H9 (cell line): ENCODE measurements at regions not wholly inside any gene's neighbourhood (a gene's known extent, or its start where the extent isn't known, plus 50 kb on each side); places are given as distances from the start of the nearest gene placed in this dataset.

Experiments used
- DNase-seq: peaks from one replicate; pipeline ENCODE4 v3.0.0-alpha.2; 2017
- H2AFZ ChIP-seq: one replicate; pipeline ENCODE4 v1.6.1; 2013; ENCODE audit warnings: mild to moderate bottlenecking, low read length, control low read depth, moderate library complexity
- H2AK5ac ChIP-seq: 2 replicates; pipeline ENCODE4 v1.6.1; 2013; ENCODE audit warnings: low read length, control low read depth, mixed read lengths; ENCODE audit not compliant: insufficient read length
- H2BK120ac ChIP-seq: one replicate; pipeline ENCODE4 v1.6.1; 2013; ENCODE audit warnings: low read depth, mild to moderate bottlenecking, low read length, control low read depth, inconsistent platforms; ENCODE audit not compliant: poor library complexity, severe bottlenecking
- H2BK12ac ChIP-seq: 2 replicates; pipeline ENCODE4 v1.6.1; 2013; ENCODE audit warnings: low read length, control low read depth, mixed read lengths, low read depth; ENCODE audit not compliant: insufficient read length
- H2BK15ac ChIP-seq: 2 replicates; pipeline ENCODE4 v1.6.1; 2013; ENCODE audit warnings: low read depth, low read length, control low read depth
- H2BK20ac ChIP-seq: one replicate; pipeline ENCODE4 v1.6.1; 2013; ENCODE audit warnings: low read depth, mild to moderate bottlenecking, low read length, control low read depth, inconsistent platforms; ENCODE audit not compliant: poor library complexity, severe bottlenecking
- H2BK5ac ChIP-seq: 2 replicates; pipeline ENCODE4 v1.6.1; 2013; ENCODE audit warnings: low read length, control low read depth, mixed read lengths; ENCODE audit not compliant: insufficient read length
- H3K14ac ChIP-seq: 2 replicates; pipeline ENCODE4 v1.6.1; 2013; ENCODE audit warnings: low read length, control low read depth; ENCODE audit not compliant: insufficient read depth
- H3K18ac ChIP-seq: 2 replicates; pipeline ENCODE4 v1.6.1; 2013; ENCODE audit warnings: low read depth, mild to moderate bottlenecking, mixed read lengths, low read length, control low read depth; ENCODE audit not compliant: insufficient read length
- H3K23ac ChIP-seq: 2 replicates; pipeline ENCODE4 v1.6.1; 2013; ENCODE audit warnings: low read length, control low read depth, mixed read lengths, low read depth; ENCODE audit not compliant: insufficient read length
- H3K23me2 ChIP-seq: 2 replicates; pipeline ENCODE4 v1.6.1; 2013; ENCODE audit warnings: low read depth, mild to moderate bottlenecking, mixed read lengths, low read length, control low read depth; ENCODE audit not compliant: insufficient read length, poor library complexity, severe bottlenecking
- H3K27ac ChIP-seq: 2 replicates; pipeline ENCODE4 v1.5.1; 2013; ENCODE audit warnings: low read length, control low read depth, mixed read lengths, low read depth; ENCODE audit not compliant: insufficient read length
- H3K27me3 ChIP-seq: 2 replicates; pipeline ENCODE4 v1.6.1; 2013; ENCODE audit warnings: low read length, control low read depth, inconsistent platforms; ENCODE audit not compliant: insufficient read depth
- H3K4ac ChIP-seq: 2 replicates; pipeline ENCODE4 v1.6.1; 2013; ENCODE audit warnings: low read depth, mild to moderate bottlenecking, control low read depth, inconsistent platforms, low read length, moderate library complexity
- H3K4me1 ChIP-seq: 2 replicates; pipeline ENCODE4 v1.6.1; 2013; ENCODE audit warnings: low read length, control low read depth, inconsistent platforms; ENCODE audit not compliant: insufficient read depth
- H3K4me2 ChIP-seq: 2 replicates; pipeline ENCODE4 v1.6.1; 2013; ENCODE audit warnings: low read length, control low read depth, mixed read lengths; ENCODE audit not compliant: insufficient read length, insufficient read depth
- H3K56ac ChIP-seq: 2 replicates; pipeline ENCODE4 v1.6.1; 2013; ENCODE audit warnings: low read depth, mild to moderate bottlenecking, mixed read lengths, low read length, control low read depth; ENCODE audit not compliant: insufficient read length
- H3K79me1 ChIP-seq: 2 replicates; pipeline ENCODE4 v1.6.1; 2013; ENCODE audit warnings: low read depth, mild to moderate bottlenecking, moderate library complexity, low read length, control low read depth, inconsistent platforms; ENCODE audit not compliant: insufficient read depth, poor library complexity, severe bottlenecking
- H3K79me2 ChIP-seq: 2 replicates; pipeline ENCODE4 v1.6.1; 2013; ENCODE audit warnings: low read length, control low read depth, inconsistent platforms; ENCODE audit not compliant: insufficient read depth
- H3K9ac ChIP-seq: 2 replicates; pipeline ENCODE4 v1.6.1; 2013; ENCODE audit warnings: low read length, control low read depth, mixed read lengths; ENCODE audit not compliant: insufficient read length; ENCODE audit errors: extremely low read depth
- H3K9me3 ChIP-seq: one replicate; pipeline ENCODE4 v1.6.1; 2013; ENCODE audit warnings: low read depth, low read length, inconsistent platforms; ENCODE audit not compliant: control insufficient read depth
- H3T11ph ChIP-seq: one replicate; pipeline ENCODE4 v1.6.1; 2013; ENCODE audit warnings: mild to moderate bottlenecking, low read length, control low read depth, inconsistent platforms
- H4K20me1 ChIP-seq: one replicate; pipeline ENCODE4 v1.6.1; 2013; ENCODE audit not compliant: control insufficient read depth, insufficient read length, insufficient read depth
- H4K5ac ChIP-seq: 2 replicates; pipeline ENCODE4 v1.6.1; 2013; ENCODE audit warnings: low read depth, mild to moderate bottlenecking, mixed read lengths, low read length, control low read depth; ENCODE audit not compliant: insufficient read length
- H4K8ac ChIP-seq: replicated peaks from 2 replicates; pipeline ENCODE4 v1.6.1; 2013; ENCODE audit warnings: low read length, control low read depth, mixed read lengths, low read depth; ENCODE audit not compliant: insufficient read length
- H4K91ac ChIP-seq: 2 replicates; pipeline ENCODE4 v1.6.1; 2013; ENCODE audit warnings: low read depth, mild to moderate bottlenecking, moderate library complexity, mixed read lengths, low read length, control low read depth; ENCODE audit not compliant: insufficient read length
- H3K27ac Mint-ChIP-seq, 3 experiments: 2 replicates in 2 of 3; 3 replicates in 1 of 3; pipeline ENCODE4 v1.8.0; 2020 to 2021; ENCODE audit warnings: mixed read lengths in 3 of 3, mild to moderate bottlenecking in 1 of 3, moderate library complexity in 1 of 3
- H3K27me3 Mint-ChIP-seq: 2 replicates; pipeline ENCODE4 v1.8.0; 2021; ENCODE audit warnings: low read depth, mild to moderate bottlenecking, moderate library complexity, mixed read lengths
- H3K36me3 Mint-ChIP-seq, 3 experiments: 2 replicates in 2 of 3; 3 replicates in 1 of 3; pipeline ENCODE4 v1.8.0; 2020 to 2021; ENCODE audit warnings: low read depth in 3 of 3, mixed read lengths in 3 of 3; ENCODE audit not compliant: insufficient read depth in 1 of 3
- H3K4me1 Mint-ChIP-seq, 2 experiments: 2 replicates each; pipeline ENCODE4 v1.8.0; 2020; ENCODE audit warnings: mixed read lengths in 2 of 2
- H3K4me3 Mint-ChIP-seq, 2 experiments: 2 replicates in 1 of 2; 3 replicates in 1 of 2; pipeline ENCODE4 v1.8.0; 2020 to 2021; ENCODE audit warnings: mild to moderate bottlenecking in 2 of 2, mixed read lengths in 2 of 2, moderate library complexity in 1 of 2
- H3K9me3 Mint-ChIP-seq, 2 experiments: 2 replicates in 1 of 2; 3 replicates in 1 of 2; pipeline ENCODE4 v1.8.0; 2020; ENCODE audit warnings: mild to moderate bottlenecking in 2 of 2, mixed read lengths in 2 of 2, moderate library complexity in 1 of 2
- WGBS: extraction: QIAGEN DNeasy Blood & Tissue Kit; methylation state at CpG from one replicate; pipeline ENCODE4 v1.1.7; 2013; ENCODE audit warnings: missing lambda C conversion rate, low lambda C conversion rate, mixed read lengths; ENCODE audit not compliant: insufficient read length; ENCODE audit errors: extremely low coverage; 5-methylcytosine and 5-hydroxymethylcytosine counted together
- TF ChIP-seq, protein P1 (sequence below): fragments of 200-600 bp; sonication (generic); conservative IDR thresholded peaks from 3 replicates; pipeline ENCODE4 v1.8.0; 2021; ENCODE audit warnings: antibody characterized with exemption, mild to moderate bottlenecking

DNA sequence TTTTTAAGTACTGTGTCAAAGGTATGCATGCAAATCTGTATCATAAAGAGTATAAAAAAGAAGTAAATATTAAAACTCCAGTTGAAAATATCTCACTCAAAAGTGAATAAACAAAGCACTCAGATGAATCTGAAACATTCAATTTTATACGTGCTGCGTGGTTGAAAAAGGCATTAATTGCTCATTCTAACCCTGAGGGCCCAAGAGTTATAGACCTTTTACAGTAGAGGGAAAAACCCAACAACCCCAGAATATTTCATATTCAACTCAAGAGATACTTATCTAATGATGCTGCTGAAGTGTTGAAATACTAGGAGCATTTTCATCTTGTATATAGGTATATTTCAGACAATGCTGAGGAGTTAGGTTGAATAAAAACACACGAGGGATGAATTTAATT lies 862.8 kb upstream of the CITED2 start:
- no peak overlapping the region for H3K4me2 ChIP-seq
- H2BK5ac ChIP-seq = no peak overlapping the region
- no peak overlapping the region for H3T11ph ChIP-seq
- TF ChIP-seq, protein P1, sequence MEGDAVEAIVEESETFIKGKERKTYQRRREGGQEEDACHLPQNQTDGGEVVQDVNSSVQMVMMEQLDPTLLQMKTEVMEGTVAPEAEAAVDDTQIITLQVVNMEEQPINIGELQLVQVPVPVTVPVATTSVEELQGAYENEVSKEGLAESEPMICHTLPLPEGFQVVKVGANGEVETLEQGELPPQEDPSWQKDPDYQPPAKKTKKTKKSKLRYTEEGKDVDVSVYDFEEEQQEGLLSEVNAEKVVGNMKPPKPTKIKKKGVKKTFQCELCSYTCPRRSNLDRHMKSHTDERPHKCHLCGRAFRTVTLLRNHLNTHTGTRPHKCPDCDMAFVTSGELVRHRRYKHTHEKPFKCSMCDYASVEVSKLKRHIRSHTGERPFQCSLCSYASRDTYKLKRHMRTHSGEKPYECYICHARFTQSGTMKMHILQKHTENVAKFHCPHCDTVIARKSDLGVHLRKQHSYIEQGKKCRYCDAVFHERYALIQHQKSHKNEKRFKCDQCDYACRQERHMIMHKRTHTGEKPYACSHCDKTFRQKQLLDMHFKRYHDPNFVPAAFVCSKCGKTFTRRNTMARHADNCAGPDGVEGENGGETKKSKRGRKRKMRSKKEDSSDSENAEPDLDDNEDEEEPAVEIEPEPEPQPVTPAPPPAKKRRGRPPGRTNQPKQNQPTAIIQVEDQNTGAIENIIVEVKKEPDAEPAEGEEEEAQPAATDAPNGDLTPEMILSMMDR = no peak
- WGBS = no CpG with 5 or more reads among the region's 3 CpGs
- no peaks in the 10 kb centered on the region for H3K27me3 Mint-ChIP-seq
- H3K14ac ChIP-seq = no peak overlapping the region
- peaks cover 20 to 23% of the 10 kb centered on the region in 2 experiments for H3K9me3 Mint-ChIP-seq
- no peak overlapping the region for H4K91ac ChIP-seq
- H2AK5ac ChIP-seq = no peak overlapping the region
- peaks cover 5% of the 10 kb centered on the region in 2 experiments; a peak in 1 of 4 replicates for H3K4me1 Mint-ChIP-seq
- no peak overlapping the region for H3K18ac ChIP-seq
- no peak overlapping the region for H3K4me3 Mint-ChIP-seq
- no peak overlapping the region for H2BK120ac ChIP-seq
- DNase-seq = no peak
- no peak overlapping the region for H3K56ac ChIP-seq
- no peaks in the 10 kb centered on the region for H3K79me1 ChIP-seq
- H3K23ac ChIP-seq = no peak overlapping the region
- no peak overlapping the region for H2AFZ ChIP-seq
- H2BK15ac ChIP-seq = no peak overlapping the region
- no peaks in the 10 kb centered on the region for H3K9me3 ChIP-seq
- no peak overlapping the region for H4K8ac ChIP-seq
- H3K79me2 ChIP-seq = no peaks in the 10 kb centered on the region
- no peaks in the 10 kb centered on the region for H3K4me1 ChIP-seq
- peaks cover 5 to 10% (median 9%) of the 10 kb centered on the region in 3 experiments for H3K36me3 Mint-ChIP-seq
- no peaks in the 10 kb centered on the region for H3K27me3 ChIP-seq
- no peak overlapping the region for H3K27ac ChIP-seq
- H3K4ac ChIP-seq = no peak overlapping the region
- no peaks in the 10 kb centered on the region for H3K23me2 ChIP-seq
- H4K20me1 ChIP-seq = no peaks in the 10 kb centered on the region
- H4K5ac ChIP-seq = no peak overlapping the region
- H3K9ac ChIP-seq = no peak overlapping the region
- no peak overlapping the region for H2BK12ac ChIP-seq
- H2BK20ac ChIP-seq = no peak overlapping the region
- no peak overlapping the region for H3K27ac Mint-ChIP-seq
